SJSA1 (cell line): ENCODE measurements at regions not wholly inside any gene's neighbourhood (a gene's known extent, or its start where the extent isn't known, plus 50 kb on each side); places are given as distances from the start of the nearest gene placed in this dataset.

Experiments
- DNase-seq, 2 experiments: peaks; one replicate each; pipeline ENCODE4 v3.0.0-alpha.2; 2015 to 2020; ENCODE audit warnings: low spot score in 2 of 2, low read depth in 1 of 2
- H3K27ac ChIP-seq: fragments of 250-450 bp; sonication (Bioruptor Pico); 2 replicates; pipeline ENCODE4 v1.5.1; 2020; ENCODE audit warnings: mild to moderate bottlenecking, moderate library complexity
- H3K27me3 ChIP-seq: fragments of 250-450 bp; sonication (Bioruptor Pico); replicated peaks from 2 replicates; pipeline ENCODE4 v1.5.1; 2020; ENCODE audit warnings: mild to moderate bottlenecking, moderate library complexity
- H3K36me3 ChIP-seq: fragments of 250-450 bp; sonication (Bioruptor Pico); 2 replicates; pipeline ENCODE4 v1.5.1; 2020; ENCODE audit warnings: mild to moderate bottlenecking
- H3K4me1 ChIP-seq: fragments of 250-450 bp; sonication (Bioruptor Pico); replicated peaks from 2 replicates; pipeline ENCODE4 v1.6.1; 2021; ENCODE audit warnings: mild to moderate bottlenecking
- H3K4me3 ChIP-seq: fragments of 250-450 bp; sonication (Bioruptor Pico); 2 replicates; pipeline ENCODE4 v1.5.1; 2020; ENCODE audit warnings: mild to moderate bottlenecking
- H3K9me3 ChIP-seq: fragments of 250-450 bp; sonication (Bioruptor Pico); replicated peaks from 2 replicates; pipeline ENCODE4 v1.5.1; 2020; ENCODE audit warnings: mild to moderate bottlenecking

- no peaks in the 10 kb centered on the region for H3K9me3 ChIP-seq
- H3K27ac ChIP-seq: no peak overlapping the region
- H3K27me3 ChIP-seq: no peaks in the 10 kb centered on the region
- H3K36me3 ChIP-seq: no peaks in the 10 kb centered on the region
- H3K4me1 ChIP-seq: no peaks in the 10 kb centered on the region
- no peak overlapping the region for H3K4me3 ChIP-seq
- DNase-seq: no peak
Observed at GRCh38 chr5:98401656-98402055, 371.8 kb upstream of the RGMB start.

GRCh38 chr5:98402130-98402529, 371.3 kb upstream of the RGMB start:
- Histone ChIP-seq H3K9me3 (no peaks in the 10 kb centered on the region), H3K27me3 (no peaks in the 10 kb centered on the region), H3K36me3 (no peaks in the 10 kb centered on the region), H3K4me1 (no peaks in the 10 kb centered on the region), H3K27ac (no peak overlapping the region), H3K4me3 (no peak overlapping the region)
- no peak for DNase-seq

- no peak overlapping the region for H3K4me3 ChIP-seq
- DNase-seq: no peak
- H3K36me3 ChIP-seq: no peaks in the 10 kb centered on the region
- no peaks in the 10 kb centered on the region for H3K9me3 ChIP-seq
- H3K27ac ChIP-seq: no peak overlapping the region
- H3K4me1 ChIP-seq: no peaks in the 10 kb centered on the region
- H3K27me3 ChIP-seq: no peaks in the 10 kb centered on the region
Observed at GRCh38 chr5:98403131-98403530, 370.3 kb upstream of the RGMB start.

- Histone ChIP-seq H3K36me3 (no peaks in the 10 kb centered on the region), H3K27me3 (no peaks in the 10 kb centered on the region)
Observed at GRCh38 chr5:98414938-98415337, 358.5 kb upstream of the RGMB start.

GRCh38 chr5:98415663-98416062, 357.8 kb upstream of the RGMB start:
- DNase-seq: no peak
- Histone ChIP-seq H3K9me3 (no peaks in the 10 kb centered on the region; the same call in 1 of the 2 replicates), H3K4me1 (peaks cover 5% of the 10 kb centered on the region; the same call in 1 of the 2 replicates), H3K4me3 (no peak overlapping the region), H3K36me3 (no peaks in the 10 kb centered on the region), H3K27me3 (no peaks in the 10 kb centered on the region), H3K27ac (peak overlapping the region; percentile 51)

More at GRCh38 chr5:98414938-98415337, 358.5 kb upstream of the RGMB start:
- H3K4me3 ChIP-seq: no peak overlapping the region
- H3K27ac ChIP-seq: peak overlapping the region; percentile 51; the same call in 1 of the 2 replicates
- no peaks in the 10 kb centered on the region; the same call in 1 of the 2 replicates for H3K9me3 ChIP-seq
- DNase-seq: peak in 1 of 2 experiments; percentile 25
- peaks cover 5% of the 10 kb centered on the region; the same call in 1 of the 2 replicates for H3K4me1 ChIP-seq

- Histone ChIP-seq H3K27me3 (no peaks in the 10 kb centered on the region), H3K9me3 (no peaks in the 10 kb centered on the region; the same call in 1 of the 2 replicates), H3K27ac (no peak overlapping the region), H3K4me3 (no peak overlapping the region), H3K4me1 (peaks cover 5% of the 10 kb centered on the region; the same call in 1 of the 2 replicates), H3K36me3 (no peaks in the 10 kb centered on the region)
- DNase-seq: no peak
Observed at GRCh38 chr5:98416541-98416940, 356.9 kb upstream of the RGMB start.

GRCh38 chr5:98419825-98420224, 353.6 kb upstream of the RGMB start:
- no peak overlapping the region for H3K4me3 ChIP-seq
- H3K4me1 ChIP-seq: peaks cover 5% of the 10 kb centered on the region; the same call in 1 of the 2 replicates
- no peaks in the 10 kb centered on the region for H3K27me3 ChIP-seq
- H3K27ac ChIP-seq: no peak overlapping the region
- H3K36me3 ChIP-seq: no peaks in the 10 kb centered on the region
- no peak for DNase-seq
- no peaks in the 10 kb centered on the region for H3K9me3 ChIP-seq

GRCh38 chr5:98424681-98425450, 348.6 kb upstream of the RGMB start:
- Histone ChIP-seq H3K4me3 (no peak overlapping the region), H3K36me3 (no peaks in the 10 kb centered on the region), H3K27ac (no peak overlapping the region), H3K9me3 (no peaks in the 10 kb centered on the region), H3K27me3 (no peaks in the 10 kb centered on the region), H3K4me1 (no peaks in the 10 kb centered on the region)
- no peak for DNase-seq

GRCh38 chr5:98425640-98426039, 347.8 kb upstream of the RGMB start:
- H3K4me3 ChIP-seq: no peak overlapping the region
- no peaks in the 10 kb centered on the region for H3K36me3 ChIP-seq
- H3K27me3 ChIP-seq: no peaks in the 10 kb centered on the region
- no peak for DNase-seq
- H3K9me3 ChIP-seq: no peaks in the 10 kb centered on the region
- H3K4me1 ChIP-seq: no peaks in the 10 kb centered on the region
- no peak overlapping the region for H3K27ac ChIP-seq

- no peaks in the 10 kb centered on the region for H3K27me3 ChIP-seq
- H3K27ac ChIP-seq: no peak overlapping the region
- no peaks in the 10 kb centered on the region for H3K9me3 ChIP-seq
- DNase-seq: peak in 1 of 2 experiments; percentile 18
- H3K4me1 ChIP-seq: no peaks in the 10 kb centered on the region
- H3K36me3 ChIP-seq: no peaks in the 10 kb centered on the region
- H3K4me3 ChIP-seq: no peak overlapping the region
Observed at GRCh38 chr5:98428806-98429205, 344.7 kb upstream of the RGMB start.

- no peak overlapping the region for H3K4me3 ChIP-seq
- H3K36me3 ChIP-seq: no peaks in the 10 kb centered on the region
- H3K27ac ChIP-seq: no peak overlapping the region
- H3K27me3 ChIP-seq: no peaks in the 10 kb centered on the region
- H3K9me3 ChIP-seq: 0 out of 2 replicates have a peak, but pooled peaks cover 6% of the 10 kb centered on the region
- DNase-seq: no peak
- H3K4me1 ChIP-seq: no peaks in the 10 kb centered on the region
Observed at GRCh38 chr5:98432378-98432777, 341.1 kb upstream of the RGMB start.

GRCh38 chr5:98433022-98433421, 340.4 kb upstream of the RGMB start:
- H3K4me3 ChIP-seq: no peak overlapping the region
- H3K27me3 ChIP-seq: no peaks in the 10 kb centered on the region
- H3K27ac ChIP-seq: no peak overlapping the region
- no peaks in the 10 kb centered on the region for H3K4me1 ChIP-seq
- no peaks in the 10 kb centered on the region for H3K36me3 ChIP-seq
- 0 out of 2 replicates have a peak, but pooled peaks cover 6% of the 10 kb centered on the region for H3K9me3 ChIP-seq
- no peak for DNase-seq

- DNase-seq: no peak
- H3K9me3 ChIP-seq: 0 out of 2 replicates have a peak, but pooled peaks cover 6% of the 10 kb centered on the region
Observed at GRCh38 chr5:98433673-98434072, 339.8 kb upstream of the RGMB start.

GRCh38 chr5:98436667-98437066, 336.8 kb upstream of the RGMB start:
- H3K4me3 ChIP-seq: no peak overlapping the region
- DNase-seq: no peak

More at GRCh38 chr5:98433673-98434072, 339.8 kb upstream of the RGMB start:
- Histone ChIP-seq H3K36me3 (no peaks in the 10 kb centered on the region), H3K4me1 (no peaks in the 10 kb centered on the region), H3K27me3 (no peaks in the 10 kb centered on the region), H3K4me3 (no peak overlapping the region), H3K27ac (no peak overlapping the region)

More at GRCh38 chr5:98436667-98437066, 336.8 kb upstream of the RGMB start:
- peaks cover 12% of the 10 kb centered on the region for H3K9me3 ChIP-seq
- no peak overlapping the region for H3K27ac ChIP-seq
- no peaks in the 10 kb centered on the region for H3K4me1 ChIP-seq
- no peaks in the 10 kb centered on the region for H3K27me3 ChIP-seq
- no peaks in the 10 kb centered on the region for H3K36me3 ChIP-seq
